Left forelimb (tissue), 1 donor: ENCODE measurements at regions not wholly inside any gene's neighbourhood (a gene's known extent, or its start where the extent isn't known, plus 50 kb on each side); places are given as distances from the start of the nearest gene placed in this dataset.

ENCODE experiments used
- DNase-seq: peaks from one replicate; pipeline ENCODE4 v3.0.0-alpha.2; 2018; ENCODE audit warnings: low spot score

DNA sequence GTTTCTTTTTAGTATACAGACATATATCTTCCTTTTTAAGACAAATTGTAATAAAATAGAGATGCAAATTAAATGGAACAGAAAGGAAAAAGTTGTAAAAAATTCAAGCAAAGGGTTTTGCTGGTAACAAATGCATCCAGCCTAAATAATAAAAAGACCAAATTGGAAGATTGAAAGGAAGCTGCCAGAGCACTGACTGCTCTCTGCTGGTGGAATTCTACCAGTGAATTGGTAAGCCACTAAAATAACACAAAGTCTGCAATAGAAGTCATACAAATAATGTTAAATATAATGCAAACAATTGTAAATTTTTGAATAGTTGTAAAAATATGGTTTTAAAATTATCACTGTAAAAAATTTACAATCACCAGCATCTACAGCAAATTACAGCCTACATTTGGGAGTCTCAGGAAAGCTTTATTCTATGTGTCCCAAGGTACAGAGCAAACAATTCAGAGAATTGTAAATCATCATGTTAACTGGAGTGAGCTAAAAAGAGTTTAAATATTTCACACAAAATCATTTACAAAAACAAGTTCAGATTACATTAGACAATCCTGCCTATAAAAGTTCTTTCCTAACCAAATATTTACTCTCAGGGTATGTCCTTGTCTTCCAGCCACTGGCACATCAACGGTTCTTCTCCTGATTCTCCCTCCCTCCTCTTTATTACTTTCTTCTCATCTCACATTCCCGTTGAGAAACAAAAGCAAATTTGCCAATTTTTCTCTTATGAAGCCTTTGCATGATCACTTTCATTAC is 1322.5 kb downstream of the PCDH7 start:
- DNase-seq: no peak

DNA sequence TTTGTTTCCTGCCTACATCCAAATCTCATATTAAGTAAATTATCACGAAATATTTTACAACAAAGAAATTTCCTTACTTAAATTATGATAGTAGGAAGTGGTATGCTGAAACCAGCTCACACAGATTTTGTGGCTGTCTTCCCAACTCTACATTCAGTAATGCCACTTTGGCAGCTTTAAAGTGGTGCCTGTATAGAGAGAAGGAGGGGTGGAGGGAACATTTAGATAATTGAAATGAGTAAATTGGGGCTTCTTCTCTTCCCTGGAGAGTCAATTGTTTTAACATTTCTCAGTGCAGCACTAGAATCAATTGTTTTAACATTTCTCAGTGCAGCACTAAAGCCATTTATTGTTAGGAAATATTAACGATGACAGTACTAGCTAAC is 1323.1 kb downstream of the PCDH7 start:
- no peak for DNase-seq

DNA sequence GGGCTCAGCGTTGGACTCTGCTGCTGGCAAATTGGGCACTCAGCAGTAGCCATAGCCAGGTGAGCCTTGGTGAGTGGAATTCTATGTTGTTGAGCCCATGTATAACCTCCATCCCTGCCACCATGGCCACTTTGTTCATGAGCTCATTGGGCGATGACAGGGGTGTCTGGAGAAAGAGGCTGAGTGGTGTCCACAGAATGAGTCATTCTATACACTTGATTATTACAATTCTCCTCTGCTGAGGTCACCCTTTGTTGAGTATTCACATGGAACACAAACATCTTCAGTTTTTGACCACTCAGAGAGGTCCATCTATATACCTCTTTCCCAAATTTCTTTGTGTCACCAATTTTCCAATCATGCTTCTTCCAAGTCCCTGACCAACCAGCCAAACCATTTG is 1341.7 kb downstream of the PCDH7 start:
- no peak for DNase-seq

DNA sequence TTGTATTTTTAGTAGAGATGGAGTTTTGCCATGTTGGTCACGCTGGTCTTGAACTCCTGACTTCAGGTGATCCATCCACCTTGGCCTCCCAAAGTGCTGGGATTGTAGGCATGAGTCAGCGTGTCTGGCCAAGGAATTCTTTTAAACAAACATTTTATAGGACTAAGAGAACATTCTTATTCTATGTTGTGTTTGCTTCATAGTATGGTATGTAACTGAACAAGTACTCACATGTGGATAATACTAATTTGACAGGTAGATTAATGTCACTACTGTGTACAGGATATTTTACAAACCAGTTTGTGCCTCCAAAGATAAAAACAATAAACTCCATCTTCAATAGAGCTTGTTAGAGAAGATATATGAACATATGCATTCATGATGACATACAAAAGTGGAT is 1353.4 kb downstream of the PCDH7 start:
- DNase-seq: no peak

DNA sequence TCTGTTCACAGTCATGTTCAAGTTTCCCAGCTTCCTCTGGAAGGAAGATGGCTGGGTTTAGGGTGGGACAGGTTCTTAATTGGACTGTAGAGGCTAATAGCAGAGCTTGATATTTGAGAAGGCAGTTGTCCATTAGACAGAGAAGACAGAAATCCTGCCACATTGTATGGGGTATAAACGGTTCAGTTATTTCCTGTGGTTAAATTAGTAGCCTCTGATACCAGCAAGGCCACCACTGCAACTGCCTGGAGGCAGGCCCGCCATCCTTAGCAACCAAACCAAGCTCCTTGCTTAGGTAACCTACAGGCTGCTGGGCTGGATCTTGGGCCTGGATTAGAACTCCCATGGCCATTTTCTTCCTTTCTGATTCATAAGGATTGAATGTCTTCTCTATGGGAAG is 1367.0 kb downstream of the PCDH7 start:
- no peak for DNase-seq

DNA sequence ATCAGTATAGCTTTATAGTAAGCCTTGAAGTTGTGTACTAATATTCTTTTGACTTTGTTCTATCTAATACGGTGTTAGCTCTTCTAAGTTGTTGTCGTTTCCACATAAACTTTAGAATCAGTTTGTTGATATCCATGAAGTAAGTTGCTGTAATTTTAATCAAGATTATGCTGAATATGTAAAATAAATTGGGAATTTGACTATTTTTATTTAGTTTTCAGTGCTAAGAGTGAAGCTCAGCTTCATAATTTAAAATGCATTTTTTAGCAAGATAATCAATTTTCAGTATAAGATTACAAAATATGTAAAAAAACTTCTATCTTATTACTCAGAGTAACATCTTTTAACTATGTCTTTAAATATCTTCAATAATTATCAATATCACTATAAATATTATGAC is 1374.8 kb downstream of the PCDH7 start:
- no peak for DNase-seq

DNA sequence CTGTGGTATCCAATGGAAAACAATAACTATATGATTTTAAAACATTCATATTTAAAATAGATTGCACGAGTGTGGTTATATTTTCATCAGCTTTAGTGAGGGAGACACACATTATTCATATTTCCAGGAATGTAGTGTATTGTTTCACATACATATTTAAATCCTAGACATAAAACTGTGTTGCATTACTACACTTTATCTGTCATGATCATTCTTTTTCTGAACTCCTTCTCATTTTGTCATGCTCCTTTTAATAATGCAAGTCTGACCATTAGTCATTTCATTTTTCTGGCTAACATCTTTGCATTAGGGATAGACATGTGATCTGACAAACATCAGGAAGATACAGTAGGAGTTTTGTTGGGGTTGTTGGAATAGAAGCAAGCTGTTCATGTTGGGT is 1382.7 kb downstream of the PCDH7 start:
- no peak for DNase-seq

- DNase-seq: no peak
Observed at GRCh38 chr4:32106767-32107166, 1386.6 kb downstream of the PCDH7 start.

DNA sequence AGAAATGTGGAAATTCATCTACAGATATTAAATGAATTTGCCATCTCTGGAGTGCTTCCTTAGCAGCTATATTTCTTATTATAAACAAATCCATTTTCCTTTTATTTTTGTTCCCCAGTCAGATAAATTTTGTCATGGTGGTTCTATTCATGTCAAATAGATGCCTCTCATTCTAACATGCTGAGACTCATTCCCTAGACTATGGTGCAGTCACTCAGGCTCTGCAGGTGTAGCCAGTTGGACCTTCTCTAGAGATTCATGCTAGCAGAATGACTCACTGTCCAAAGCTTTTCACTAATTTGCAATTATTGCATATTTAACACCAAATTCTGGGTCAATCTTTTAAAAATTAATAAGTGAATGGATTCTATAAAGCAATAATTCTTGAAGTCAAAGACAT is 1392.7 kb downstream of the PCDH7 start:
- DNase-seq: no peak

GRCh38 chr4:32117693-32118092 is 1397.5 kb downstream of the PCDH7 start:
- DNase-seq: no peak

DNA sequence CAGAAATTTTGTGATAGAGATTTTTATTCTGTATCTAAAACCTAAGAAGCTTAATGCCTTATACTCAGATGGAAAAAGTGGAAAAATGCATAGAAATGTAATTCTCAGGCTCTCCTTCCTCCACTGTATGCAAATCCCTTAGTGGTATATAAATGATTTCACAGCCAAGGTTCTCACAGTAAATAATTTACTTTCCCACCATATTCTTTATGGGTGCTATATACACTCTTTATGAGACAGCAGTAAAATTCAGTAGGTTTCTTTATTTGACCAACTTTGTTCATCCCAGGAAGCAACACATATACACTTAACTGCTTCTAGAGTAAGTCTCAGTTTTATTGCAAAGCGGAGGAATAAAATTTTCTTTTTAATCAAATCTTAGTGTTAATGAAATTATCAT is 1399.7 kb downstream of the PCDH7 start:
- DNase-seq: no peak

DNA sequence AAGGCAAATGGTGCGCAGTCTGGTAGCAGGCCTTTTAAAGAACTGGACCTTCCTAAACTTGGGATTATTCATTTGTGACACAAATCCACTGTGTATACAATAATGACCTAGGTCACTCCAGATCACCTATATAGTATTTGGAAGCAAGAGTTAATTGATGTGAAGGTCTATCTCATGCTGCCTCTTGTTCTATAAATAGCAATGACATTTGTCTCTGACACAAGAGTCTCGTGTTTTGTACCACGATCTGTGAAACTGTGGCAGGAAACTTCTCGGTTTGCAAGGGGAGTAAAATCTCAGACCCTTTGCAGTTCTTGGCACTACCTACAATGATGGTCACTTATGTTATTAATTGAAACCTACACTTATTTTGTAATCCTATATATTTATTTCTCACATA is 1408.4 kb downstream of the PCDH7 start:
- no peak for DNase-seq

DNA sequence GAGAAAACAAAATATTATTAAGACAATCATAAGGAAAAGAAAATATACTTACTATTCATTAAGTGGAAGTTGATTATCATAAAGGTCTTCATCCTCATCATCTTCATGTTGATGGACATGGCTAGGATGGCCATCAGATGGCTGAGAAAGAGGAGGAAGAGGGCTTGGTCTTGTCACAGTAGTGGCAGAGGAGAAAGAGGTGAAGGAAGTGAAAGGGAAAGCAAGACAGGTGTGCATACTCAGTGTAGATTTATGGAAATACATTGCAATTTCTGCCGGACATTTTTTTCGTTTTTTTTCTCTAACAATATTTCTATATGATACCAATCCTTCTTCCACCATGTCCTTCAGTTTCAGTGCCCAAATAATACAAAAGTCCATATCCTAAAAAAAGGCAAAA is 1409.8 kb downstream of the PCDH7 start:
- DNase-seq: no peak

DNA sequence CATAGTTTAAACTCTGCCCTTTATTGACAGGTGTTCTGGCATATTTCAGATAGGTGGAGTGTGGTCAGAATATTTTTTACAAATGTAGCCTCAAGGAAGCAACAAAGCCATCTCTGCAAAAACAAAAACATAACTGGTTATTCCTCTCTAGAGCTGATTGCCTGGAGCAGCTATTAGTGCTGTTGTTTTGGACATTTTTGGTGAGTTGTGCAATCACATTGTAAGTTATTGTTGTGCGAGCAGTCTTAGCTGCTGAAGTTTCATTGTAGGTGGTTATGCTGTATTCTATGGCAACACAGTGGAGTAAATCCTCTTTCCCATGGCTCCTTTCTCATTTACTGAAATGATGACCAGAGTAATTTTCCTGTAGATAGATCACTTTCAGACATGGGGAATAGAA is 1413.0 kb downstream of the PCDH7 start:
- no peak for DNase-seq

GRCh38 chr4:32133734-32134133 is 1413.6 kb downstream of the PCDH7 start:
- DNase-seq: no peak

- no peak for DNase-seq
Observed at GRCh38 chr4:32135642-32136041, 1415.5 kb downstream of the PCDH7 start.

DNA sequence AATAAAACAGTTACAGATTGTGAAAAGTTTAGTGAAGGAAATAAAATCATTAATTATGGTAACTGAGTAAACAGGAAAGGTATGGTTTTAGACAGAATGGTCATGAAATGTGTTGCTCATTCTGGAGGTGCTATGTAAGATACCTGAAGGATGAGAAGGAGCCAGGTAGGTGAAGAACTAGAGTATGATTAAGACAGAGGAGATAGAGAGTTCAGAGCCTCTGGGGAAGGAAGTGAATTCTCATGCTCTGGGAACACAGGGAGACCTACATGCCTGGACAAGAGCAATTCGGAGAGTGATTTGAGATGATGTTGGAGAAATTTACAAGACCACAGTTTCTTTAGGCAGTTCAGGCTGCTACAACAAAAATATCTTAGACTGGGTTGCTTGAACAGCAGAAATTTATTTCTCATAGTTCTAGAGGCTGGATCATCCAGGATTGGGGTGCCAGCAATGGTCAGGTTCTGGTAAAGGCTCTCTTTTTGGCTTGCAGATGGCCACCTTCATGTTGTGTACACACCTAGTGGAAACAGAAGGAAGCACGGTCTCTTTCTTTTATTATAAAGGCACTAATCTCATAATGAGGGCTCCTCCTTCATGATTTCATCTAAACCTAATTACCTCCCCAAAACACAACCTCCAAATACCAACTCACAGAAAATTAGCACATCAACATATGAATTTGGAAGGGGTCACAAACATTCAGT is 1416.1 kb downstream of the PCDH7 start:
- DNase-seq: no peak

- no peak for DNase-seq
Observed at GRCh38 chr4:32140636-32141035, 1420.5 kb downstream of the PCDH7 start.

DNA sequence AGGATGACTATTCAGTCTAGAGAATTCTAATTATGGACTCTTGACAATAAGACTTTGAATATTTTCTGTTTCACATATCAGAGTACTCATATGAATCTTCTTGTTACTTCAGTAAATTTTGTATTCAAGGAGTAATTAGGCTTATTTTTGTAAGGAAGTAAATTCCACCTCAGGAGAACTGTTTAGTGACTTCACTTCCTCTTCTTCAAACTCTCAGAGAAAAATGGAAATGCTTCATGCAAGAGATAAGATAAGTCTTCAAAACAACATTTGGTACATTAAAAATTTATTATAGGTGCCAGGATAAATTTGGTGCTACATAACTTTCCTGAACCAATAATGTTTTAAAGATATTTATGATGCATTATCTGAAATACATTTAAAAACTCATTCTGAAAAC is 1421.9 kb downstream of the PCDH7 start:
- DNase-seq: no peak

GRCh38 chr4:32145987-32146386 is 1425.8 kb downstream of the PCDH7 start:
- DNase-seq: no peak

DNA sequence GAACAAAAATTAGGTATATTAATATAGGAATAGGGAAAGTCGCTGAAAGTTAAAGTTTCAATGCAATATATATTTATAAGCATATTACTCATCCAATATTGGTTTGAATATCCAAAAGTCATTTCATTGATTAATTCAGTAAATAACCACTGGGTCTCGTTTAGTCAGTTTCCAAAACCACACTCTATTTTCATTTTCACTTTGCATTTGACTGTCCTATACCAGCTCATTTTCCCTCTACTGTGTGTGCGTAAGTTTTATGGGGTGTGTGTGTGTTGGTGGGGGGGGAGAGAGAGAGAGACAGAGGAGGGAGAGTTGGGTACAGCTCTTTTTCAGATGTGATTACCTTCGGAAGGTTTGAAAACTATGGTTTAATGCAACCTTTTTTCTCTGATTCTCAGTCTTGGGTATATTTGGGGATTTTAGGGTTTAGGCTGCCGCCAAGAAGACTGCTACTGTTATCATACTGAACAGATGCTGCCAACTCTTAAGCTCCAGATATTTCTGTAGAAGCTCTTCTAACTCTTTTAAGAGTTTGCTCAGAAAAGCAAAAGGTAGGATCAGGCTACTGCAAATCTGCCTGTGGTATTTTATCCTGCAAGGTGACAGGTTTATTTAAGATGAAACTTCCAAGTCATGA is 1427.4 kb downstream of the PCDH7 start:
- DNase-seq: no peak

DNA sequence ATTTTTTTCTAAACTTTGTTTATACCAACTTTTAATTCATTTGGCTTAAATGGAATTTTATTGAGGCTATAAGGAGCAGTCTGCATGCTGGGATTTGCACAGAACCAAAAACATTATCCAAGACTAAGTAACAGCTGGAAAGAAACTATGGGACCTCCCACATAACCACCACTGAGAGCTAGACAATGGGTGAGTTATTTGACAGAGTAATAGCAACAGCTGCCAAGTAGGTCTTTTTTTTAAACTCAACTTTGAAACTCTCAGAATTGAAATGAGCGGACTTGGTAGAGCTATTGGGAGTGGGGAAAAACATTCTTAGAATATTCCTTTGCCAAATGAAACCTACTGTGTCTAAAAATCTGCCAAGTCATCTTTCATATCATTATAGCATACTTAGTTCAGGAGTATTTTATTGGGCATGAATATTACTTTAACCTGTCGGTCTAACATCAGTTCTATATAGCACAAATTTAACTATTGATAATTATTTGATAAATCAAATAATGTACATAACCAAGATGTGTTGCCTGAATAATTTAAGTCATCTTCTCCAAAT is 1428.0 kb downstream of the PCDH7 start:
- no peak for DNase-seq

DNA sequence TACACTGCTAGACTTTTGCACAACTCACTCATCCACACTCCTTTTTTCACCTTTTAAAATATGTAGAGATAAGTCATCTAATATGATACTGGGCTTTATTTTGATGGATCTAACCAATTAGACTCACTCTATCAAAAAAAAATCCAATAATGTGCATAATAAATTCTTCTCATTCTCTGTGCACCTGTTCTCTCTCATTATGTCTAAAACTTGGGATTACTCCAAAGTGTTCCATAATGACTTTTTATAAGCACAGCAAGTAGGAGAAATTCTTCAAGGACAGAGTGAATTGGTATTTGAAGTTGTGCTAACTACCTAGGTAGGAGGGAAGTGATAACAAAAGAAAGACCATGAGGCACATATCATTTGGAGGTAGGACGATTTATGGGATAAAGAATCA is 1438.8 kb downstream of the PCDH7 start:
- DNase-seq: no peak
